HK-2 (cell line): ENCODE measurements at regions not wholly inside any gene's neighbourhood (a gene's known extent, or its start where the extent isn't known, plus 50 kb on each side); places are given as distances from the start of the nearest gene placed in this dataset.
"Not testable (repeated sequence)": the region's sequence is repeated elsewhere in the genome, so short reads cannot be mapped to it uniquely, and the experiment has no call there.

Source experiments
- DNase-seq: peaks from one replicate; pipeline ENCODE4 v3.0.0-alpha.2; 2018; ENCODE audit not compliant: unreplicated experiment

GRCh38 chr7:53387515-53387914 is 352.1 kb downstream of the POM121L12 start:
- DNase-seq, result no peak

- peak; percentile 16 for DNase-seq
Observed at GRCh38 chr7:53397911-53398310, 362.5 kb downstream of the POM121L12 start.

DNA sequence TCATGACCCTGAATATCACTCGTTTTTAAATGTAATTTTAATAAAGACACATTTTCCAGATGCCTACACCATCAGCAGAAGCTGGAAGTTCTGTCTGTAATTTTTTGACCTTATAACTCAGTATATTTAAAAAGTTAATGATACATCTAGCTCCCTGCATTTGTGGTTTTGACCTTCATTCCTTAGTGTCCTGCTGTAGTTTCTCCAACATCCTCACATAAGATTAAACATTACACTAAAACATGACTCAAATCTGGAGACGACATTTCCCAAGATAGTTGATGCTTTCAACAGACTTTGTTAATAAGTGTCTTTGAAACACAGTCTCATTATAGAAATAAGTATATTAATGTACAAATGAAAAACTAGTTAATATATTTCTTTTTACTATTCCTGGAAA is 363.1 kb downstream of the POM121L12 start:
- no peak for DNase-seq

DNA sequence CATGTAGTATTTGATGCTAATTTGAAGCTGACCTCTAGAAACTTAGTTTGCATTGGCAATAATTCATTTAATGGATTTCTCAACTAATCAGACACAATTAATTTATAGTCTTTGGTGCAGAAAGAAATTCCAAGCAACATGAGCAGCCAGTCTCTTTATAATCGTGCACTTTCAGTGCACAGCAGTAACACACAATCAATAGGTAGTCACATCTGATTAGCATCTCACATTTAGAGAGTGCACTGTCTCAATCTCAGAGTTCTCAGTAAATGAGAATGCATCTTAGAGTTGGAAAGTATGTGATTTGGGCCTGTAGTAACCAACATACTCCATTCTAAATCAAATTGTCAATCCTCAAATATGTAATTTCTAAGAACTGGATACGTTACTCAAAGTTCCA is 377.6 kb downstream of the POM121L12 start:
- no peak for DNase-seq

GRCh38 chr7:53415816-53416215 is 380.4 kb downstream of the POM121L12 start:
- no peak for DNase-seq

DNA sequence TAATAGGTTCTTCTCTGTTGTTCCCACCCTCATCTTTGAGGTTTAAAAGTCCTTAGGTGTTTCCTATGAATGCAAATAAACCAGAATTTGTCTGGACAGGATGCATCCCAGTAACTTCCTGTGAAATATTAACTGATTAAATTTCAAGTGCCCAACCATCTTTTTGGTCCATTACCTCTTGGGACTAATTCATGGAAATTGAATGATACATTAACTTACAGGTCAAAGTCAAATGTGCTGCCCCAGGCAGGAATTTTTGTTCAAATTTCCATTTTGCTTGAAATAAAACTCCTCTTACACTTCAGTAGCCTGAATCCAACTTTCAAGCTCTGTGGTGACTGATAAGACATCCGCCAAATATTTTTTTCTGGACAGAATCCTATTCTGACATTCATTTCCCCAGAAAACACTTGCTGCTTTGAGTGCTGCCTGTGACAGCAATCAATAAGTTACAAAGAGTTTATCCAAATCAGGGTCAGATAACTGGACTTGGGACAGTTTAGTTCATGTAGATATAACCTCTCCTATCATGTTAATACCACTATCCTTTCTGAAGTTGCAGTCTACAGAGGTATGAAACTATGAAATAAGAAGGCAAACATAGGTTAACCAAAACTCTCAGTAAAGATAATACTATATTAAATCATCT is 383.5 kb downstream of the POM121L12 start:
- DNase-seq, result no peak

DNA sequence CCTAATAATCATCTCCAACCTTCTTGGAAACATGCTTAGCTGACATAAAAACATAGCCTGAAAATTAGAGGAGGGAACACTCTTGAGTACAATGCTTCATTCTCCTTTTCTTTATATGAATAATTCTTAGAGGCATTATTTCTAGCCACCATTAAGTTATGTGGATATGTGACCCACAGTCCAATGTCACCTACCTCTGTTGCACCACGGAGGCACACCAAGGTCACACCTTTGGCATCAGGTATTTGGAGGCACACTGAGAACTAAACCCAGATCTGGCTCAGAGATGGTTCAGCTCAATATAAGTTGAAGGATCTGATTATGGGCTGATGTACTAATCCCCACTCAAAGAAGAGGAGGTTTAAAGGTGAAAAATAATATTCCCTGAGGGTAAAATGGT is 385.1 kb downstream of the POM121L12 start:
- no peak for DNase-seq

DNA sequence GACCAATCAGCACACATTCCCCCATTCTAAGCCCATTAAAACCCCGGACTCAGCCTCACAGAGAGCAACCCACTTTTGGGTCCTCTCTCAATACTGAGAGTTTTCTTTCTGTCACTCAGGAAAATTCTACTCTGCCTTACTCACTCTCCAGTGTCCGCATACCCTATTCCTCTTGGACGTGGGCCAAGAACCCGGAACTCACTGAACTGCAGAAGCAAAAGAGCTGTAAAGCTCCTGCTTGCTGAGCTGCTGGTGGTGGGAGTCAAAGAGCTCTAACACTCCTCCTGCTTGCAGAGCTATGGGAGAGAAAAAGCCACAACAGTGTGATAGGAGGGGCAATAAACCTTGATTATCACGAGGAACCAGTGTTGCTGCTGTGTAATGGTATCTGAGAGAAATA is 386.9 kb downstream of the POM121L12 start:
- DNase-seq, result peak; percentile 68

- no peak for DNase-seq
Observed at GRCh38 chr7:53426145-53426750, 390.8 kb downstream of the POM121L12 start.

DNA sequence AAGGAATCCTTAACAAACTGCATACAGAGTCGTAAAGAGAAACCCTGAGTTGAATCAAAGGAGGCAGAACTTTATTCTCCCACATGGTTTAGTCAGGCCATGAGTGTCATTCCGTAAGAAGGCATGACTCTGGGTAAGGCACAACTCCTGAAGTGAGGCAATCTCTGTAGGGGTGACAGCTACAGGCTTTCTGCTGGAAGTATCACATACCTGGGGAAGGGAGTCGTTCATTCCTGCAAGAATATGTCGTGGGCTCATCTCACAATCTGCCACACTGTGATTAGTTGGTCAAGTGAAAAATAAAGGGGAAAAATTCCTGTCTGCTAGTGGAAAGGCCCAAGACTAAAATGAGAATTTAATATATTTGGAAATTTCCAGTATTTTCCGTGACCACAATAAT is 392.6 kb downstream of the POM121L12 start:
- DNase-seq, result no peak

- no peak for DNase-seq
Observed at GRCh38 chr7:53431901-53432300, 396.5 kb downstream of the POM121L12 start.

GRCh38 chr7:53437336-53437735 is 401.9 kb downstream of the POM121L12 start:
- no peak for DNase-seq

DNA sequence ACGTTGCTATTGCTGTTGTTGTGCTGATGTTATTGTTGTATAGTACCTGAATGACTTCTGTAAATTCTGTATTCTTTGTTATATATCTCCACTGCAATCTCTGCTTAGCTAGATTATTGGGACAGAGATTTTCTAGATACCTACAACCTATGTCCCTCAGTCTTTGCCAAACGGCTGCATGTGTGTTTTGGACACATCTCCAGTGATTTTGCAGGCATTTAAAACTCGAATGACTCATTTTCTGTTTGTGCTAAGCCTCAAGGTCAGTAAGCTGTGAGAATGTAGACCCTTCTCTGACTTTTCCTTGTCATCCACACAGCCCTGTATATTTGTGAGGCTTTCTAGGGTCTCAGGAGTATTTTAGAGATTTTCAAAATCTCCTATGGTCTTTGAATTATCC is 410.7 kb downstream of the POM121L12 start:
- no peak for DNase-seq

DNA sequence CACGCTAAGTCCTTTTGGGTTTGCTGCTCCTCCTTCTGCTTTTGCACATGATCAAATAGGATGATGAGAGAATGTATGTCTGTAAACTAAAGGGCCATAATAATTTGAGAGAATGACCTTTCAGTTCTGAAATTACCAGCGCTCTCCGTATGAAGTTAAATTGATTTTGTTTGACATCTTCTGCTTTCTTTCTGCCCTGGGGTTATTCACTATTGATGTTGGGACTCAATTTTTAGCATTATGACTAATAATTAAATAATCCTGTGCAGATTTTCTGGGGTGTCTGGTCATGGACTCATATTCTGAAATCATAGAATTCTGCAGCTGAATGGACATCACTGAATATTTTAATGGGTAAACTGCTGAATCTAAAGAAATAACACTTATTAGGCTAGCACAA is 423.2 kb downstream of the POM121L12 start:
- DNase-seq, result no peak

DNA sequence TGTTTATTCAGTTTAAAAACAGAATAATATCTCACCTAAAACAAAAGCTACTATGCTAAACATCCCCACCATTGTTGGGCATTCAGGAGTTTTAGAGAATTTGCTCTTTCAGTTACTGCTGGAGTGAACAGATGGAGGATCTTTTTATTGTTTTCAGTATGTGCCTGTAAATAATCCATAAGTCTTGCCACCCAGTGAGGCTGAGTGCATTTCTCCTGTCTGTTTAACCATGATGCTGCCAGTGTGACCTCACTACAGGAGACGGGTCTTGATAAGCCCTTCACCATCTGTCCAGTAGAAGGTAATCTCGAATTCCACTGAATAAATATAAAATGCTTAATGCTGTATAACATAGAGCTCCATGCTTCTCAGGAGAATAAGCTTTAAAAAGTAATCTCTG is 430.9 kb downstream of the POM121L12 start:
- DNase-seq, result no peak

DNA sequence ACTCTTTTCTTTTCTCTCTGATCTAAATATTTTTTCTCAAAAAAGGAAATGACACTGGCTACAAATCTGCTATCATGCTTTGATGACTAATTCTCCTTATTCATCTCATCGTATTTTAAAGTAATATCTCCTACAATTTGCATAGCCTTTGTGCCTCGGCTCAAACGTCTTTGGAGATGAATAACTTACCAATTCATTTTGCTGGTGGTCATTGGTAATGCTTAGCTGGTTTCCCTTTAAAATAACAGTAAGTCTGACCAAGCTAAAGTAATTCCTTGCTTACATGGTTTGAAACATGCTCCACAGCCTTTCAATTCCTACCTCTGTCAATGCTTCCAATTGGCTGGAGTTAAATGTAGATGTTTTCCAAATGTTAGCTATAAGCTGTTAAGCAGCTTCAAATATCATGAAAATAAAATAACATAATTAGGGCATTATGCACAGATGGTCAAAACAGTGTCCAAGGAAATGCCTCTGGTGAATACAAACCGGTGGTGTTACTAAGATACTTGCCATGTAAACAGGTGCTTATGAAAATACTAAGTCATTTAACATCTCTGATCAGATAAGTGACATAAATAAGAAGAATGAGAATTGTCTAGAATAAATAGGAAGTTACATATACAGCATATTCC is 435.0 kb downstream of the POM121L12 start:
- no peak for DNase-seq

- DNase-seq, result no peak
Observed at GRCh38 chr7:53473371-53473770, 437.9 kb downstream of the POM121L12 start.

DNA sequence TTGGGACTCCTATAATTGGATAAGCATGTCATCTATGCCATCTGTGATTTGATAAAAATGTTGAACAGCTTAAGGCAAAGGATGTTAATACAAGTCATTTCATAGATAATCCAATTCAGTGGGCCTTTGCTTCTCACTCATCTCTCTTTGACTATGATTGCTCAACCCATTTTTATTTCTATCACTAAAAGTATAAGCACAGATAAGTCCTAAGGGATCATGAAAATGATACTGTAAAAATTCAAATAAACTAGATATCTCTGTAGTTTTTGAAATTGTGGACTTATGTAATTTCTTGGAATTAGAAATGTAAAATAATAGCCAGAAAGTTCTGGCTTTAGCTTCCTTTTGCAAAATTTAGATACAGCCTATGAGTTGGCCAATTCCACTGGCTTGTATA is 440.3 kb downstream of the POM121L12 start:
- DNase-seq, result no peak

DNA sequence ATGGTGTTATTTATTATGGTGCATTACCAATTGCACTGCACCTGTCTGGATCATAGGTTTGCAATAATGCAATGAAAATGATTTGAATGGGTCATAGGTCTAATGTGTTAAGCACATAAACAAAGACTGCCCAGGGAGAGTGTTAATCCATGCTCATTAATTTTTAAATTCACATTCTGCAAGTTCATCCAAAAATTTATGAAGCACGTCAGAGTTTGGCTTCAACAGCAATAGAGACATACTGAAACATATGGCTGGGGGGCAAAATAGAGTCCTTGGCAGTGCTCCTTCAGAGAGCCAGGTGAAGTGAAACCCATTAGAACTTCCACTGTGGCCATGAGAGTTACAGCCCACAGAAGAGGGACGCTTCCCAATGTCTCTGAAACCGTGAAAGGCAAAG is 441.1 kb downstream of the POM121L12 start:
- no peak for DNase-seq

GRCh38 chr7:53485354-53485753 is 449.9 kb downstream of the POM121L12 start:
- no peak for DNase-seq

GRCh38 chr7:53491051-53491450 is 455.6 kb downstream of the POM121L12 start:
- no peak for DNase-seq

DNA sequence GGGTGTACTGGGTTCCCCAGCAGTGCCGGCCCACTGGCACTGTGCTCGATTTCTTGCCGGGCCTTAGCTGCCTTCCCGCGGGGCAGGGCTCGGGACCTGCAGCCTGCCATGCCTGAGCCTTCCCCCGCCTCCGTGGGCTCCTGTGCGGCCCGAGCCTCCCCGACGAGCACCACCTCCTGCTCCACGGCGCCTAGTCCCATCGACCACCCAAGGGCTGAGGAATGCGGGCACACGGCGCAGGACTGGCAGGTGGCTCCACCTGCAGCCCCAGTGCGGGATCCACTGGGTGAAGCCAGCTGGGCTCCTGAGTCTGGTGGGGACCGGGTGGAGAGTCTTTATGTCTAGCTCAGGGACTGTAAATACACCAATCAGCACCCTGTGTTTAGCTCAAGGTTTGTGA is 459.7 kb downstream of the POM121L12 start:
- DNase-seq, result not testable (repeated sequence)

DNA sequence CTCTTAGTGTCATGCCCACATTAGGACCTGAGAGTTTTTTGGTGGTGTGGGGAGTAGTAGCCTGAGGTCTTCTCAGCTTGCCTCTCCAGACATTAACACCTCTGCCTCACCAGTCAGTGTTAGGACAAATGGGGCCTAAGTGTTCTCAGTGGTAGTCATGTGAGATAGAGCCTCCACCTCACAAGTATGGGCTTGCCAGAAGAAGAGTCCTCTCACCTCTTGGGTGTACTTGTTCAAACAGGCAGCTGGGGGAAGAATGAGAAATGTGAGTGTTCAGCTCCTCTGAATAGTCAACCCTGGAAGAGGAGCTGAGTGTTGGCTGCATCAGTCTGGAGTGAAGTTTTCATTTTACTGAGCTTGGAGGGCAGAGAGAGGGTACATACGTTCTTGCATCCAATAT is 464.6 kb downstream of the POM121L12 start:
- DNase-seq, result no peak
